A549 (cell line): ENCODE measurements at regions not wholly inside any gene's neighbourhood (a gene's known extent, or its start where the extent isn't known, plus 50 kb on each side); places are given as distances from the start of the nearest gene placed in this dataset.

Experiments used
- ATAC-seq, 2 experiments: fragments of 200-7000 bp in 1 of 2; fragments of >200 bp in 1 of 2; cut with Nextera tagmentation in 1 of 2; cut with Tn5 transposase in 1 of 2; 3 replicates each; pipeline versions ENCODE4 v1.8.0 to v1.9.1; 2018 to 2020; ENCODE audit warnings: mild to moderate bottlenecking in 1 of 2, moderate library complexity in 1 of 2
- CTCF ChIA-PET: fragments of 300-600 bp; sonication (Branson Sonifier 250); formaldehyde crosslinking; extraction: SDS; loops from one replicate; lab custom pipeline; 2021; ENCODE audit warnings: antibody characterized with exemption, inconsistent platforms; lab: Yijun Ruan, JAX
- POLR2A ChIA-PET: fragments of 350-600 bp; formaldehyde crosslinking; extraction: SDS; loops from one replicate; lab custom pipeline; 2021; ENCODE audit warnings: antibody characterized with exemption, inconsistent platforms; lab: Yijun Ruan, JAX
- DNase-seq, 2 experiments: peaks; one replicate each; pipeline versions ENCODE4 v3.0.0 to v3.0.0-alpha.2; 2011 to 2016; ENCODE audit warnings: low read depth in 1 of 2, low spot score in 1 of 2
- FAIRE-seq: peaks from 2 replicates; lab custom pipeline; 2011; peaks lifted over from hg19 to GRCh38; lab: Jason Lieb, UNC
- H3K27ac ChIP-seq, 2 experiments: fragments of >200 bp; sonication (Bioruptor Twin); formaldehyde crosslinking; 3 replicates each; pipeline ENCODE4 v1.5.1; 2016 to 2017
- H3K4me1 ChIP-seq: fragments of >200 bp; sonication (Bioruptor Twin); formaldehyde crosslinking; 3 replicates; pipeline ENCODE4 v1.6.1; 2016
- H3K4me2 ChIP-seq: fragments of >200 bp; sonication (Bioruptor Twin); formaldehyde crosslinking; 3 replicates; pipeline ENCODE4 v1.6.1; 2016
- H3K4me3 ChIP-seq: fragments of >200 bp; sonication (Bioruptor Twin); formaldehyde crosslinking; 3 replicates; pipeline ENCODE4 v1.5.1; 2016
- H3K9me3 ChIP-seq: fragments of >200 bp; sonication (Bioruptor Twin); formaldehyde crosslinking; 3 replicates; pipeline ENCODE4 v1.6.1; 2016
- BHLHE40 ChIP-seq: IDR thresholded peaks from 2 replicates; pipeline ENCODE4 v1.6.1; 2012; ENCODE audit warnings: low read depth, low read length, inconsistent platforms
- CEBPB ChIP-seq, 2 experiments: fragments of >200 bp in 1 of 2; sonication (Bioruptor Twin) in 1 of 2; formaldehyde crosslinking in 1 of 2; IDR thresholded peaks; 2 replicates each; pipeline ENCODE4 v1.6.1; 2012 to 2016
- EP300 ChIP-seq, 2 experiments: fragments of >200 bp; sonication (Bioruptor Twin); formaldehyde crosslinking; IDR thresholded peaks; 2 replicates in 1 of 2; 3 replicates in 1 of 2; pipeline ENCODE4 v1.6.1; 2016 to 2017
- FOSB ChIP-seq: fragments of 250-450 bp; sonication (Bioruptor Pico); IDR thresholded peaks from 2 replicates; pipeline ENCODE4 v1.5.0; 2020; ENCODE audit warnings: mild to moderate bottlenecking, moderate library complexity
- GATA3 ChIP-seq: IDR thresholded peaks from 2 replicates; pipeline ENCODE4 v1.6.1; 2012; ENCODE audit warnings: borderline replicate concordance
- HOXA7 ChIP-seq: fragments of 250-450 bp; sonication (Bioruptor Pico); IDR thresholded peaks from 2 replicates; pipeline ENCODE4 v1.5.0; 2020; ENCODE audit warnings: mild to moderate bottlenecking, moderate library complexity
- HOXB5 ChIP-seq: fragments of 250-450 bp; sonication (Bioruptor Pico); IDR thresholded peaks from 2 replicates; pipeline ENCODE4 v1.5.0; 2020; ENCODE audit warnings: mild to moderate bottlenecking, moderate library complexity
- JUN ChIP-seq, 2 experiments: fragments of >200 bp; sonication (Bioruptor Twin); formaldehyde crosslinking; IDR thresholded peaks; 2 replicates in 1 of 2; 3 replicates in 1 of 2; pipeline ENCODE4 v1.6.1; 2016 to 2017
- JUNB ChIP-seq: fragments of >200 bp; sonication (Bioruptor Twin); formaldehyde crosslinking; IDR thresholded peaks from 2 replicates; pipeline ENCODE4 v1.6.1; 2016
- MAFK ChIP-seq: fragments of 450-650 bp; IDR thresholded peaks from 2 replicates; pipeline ENCODE4 v1.6.1; 2014; ENCODE audit not compliant: partially characterized antibody
- MAZ ChIP-seq: fragments of 150-350 bp; IDR thresholded peaks from 2 replicates; pipeline ENCODE4 v1.6.1; 2014; ENCODE audit warnings: antibody characterized with exemption, low read depth, low read length, borderline replicate concordance
- NFE2L2 ChIP-seq: fragments of 150-350 bp; conservative IDR thresholded peaks from 2 replicates; pipeline ENCODE4 v1.6.1; 2014; ENCODE audit warnings: low read length
- NPAS2 ChIP-seq: fragments of 250-450 bp; sonication (Bioruptor Pico); IDR thresholded peaks from 2 replicates; pipeline ENCODE4 v1.8.0; 2022; ENCODE audit warnings: mild to moderate bottlenecking, moderate library complexity, borderline replicate concordance
- POLR2A ChIP-seq: IDR thresholded peaks from 2 replicates; pipeline ENCODE4 v1.6.1; 2012; ENCODE audit warnings: mild to moderate bottlenecking, low read length
- RAD21 ChIP-seq, 2 experiments: fragments of >200 bp in 1 of 2; sonication (Bioruptor Twin) in 1 of 2; formaldehyde crosslinking in 1 of 2; IDR thresholded peaks in 1 of 2; conservative IDR thresholded peaks in 1 of 2; 2 replicates in 1 of 2; 3 replicates in 1 of 2; pipeline ENCODE4 v1.6.1; 2012 to 2018; ENCODE audit warnings: inconsistent platforms in 1 of 2
- RNF2 ChIP-seq: fragments of 200-600 bp; sonication (generic); IDR thresholded peaks from 2 replicates; pipeline ENCODE4 v1.6.1; 2016; ENCODE audit warnings: low read depth, mild to moderate bottlenecking, antibody characterized with exemption, moderate library complexity, borderline replicate concordance
- SREBF2 ChIP-seq: fragments of 450-650 bp; IDR thresholded peaks from 2 replicates; pipeline ENCODE4 v1.6.1; 2014; ENCODE audit warnings: mild to moderate bottlenecking, moderate library complexity
- ZFP36 ChIP-seq: fragments of 450-650 bp; IDR thresholded peaks from 2 replicates; pipeline ENCODE4 v1.6.1; 2014; ENCODE audit warnings: borderline replicate concordance; ENCODE audit not compliant: partially characterized antibody
- ZNF302 ChIP-seq: fragments of 250-450 bp; sonication (Bioruptor Pico); IDR thresholded peaks from 2 replicates; pipeline ENCODE4 v1.9.0; 2021; ENCODE audit warnings: inconsistent platforms, mild to moderate bottlenecking, moderate library complexity
- WGBS: methylation state at CpG from one replicate; pipeline ENCODE4 v1.1.6; 2017; ENCODE audit errors: missing lambda C conversion rate; 5-methylcytosine and 5-hydroxymethylcytosine counted together
- TF ChIP-seq, protein P1 (sequence below): fragments of >200 bp; sonication (Bioruptor Twin); formaldehyde crosslinking; IDR thresholded peaks from 3 replicates; pipeline ENCODE4 v1.5.1; 2016
- TF ChIP-seq, protein P2 (sequence below): fragments of >200 bp; sonication (Bioruptor Twin); formaldehyde crosslinking; IDR thresholded peaks from 3 replicates; pipeline ENCODE4 v1.6.1; 2016
- TF ChIP-seq, protein P3 (sequence below): fragments of 250-450 bp; sonication (Bioruptor Pico); IDR thresholded peaks from 2 replicates; pipeline ENCODE4 v1.5.0; 2020; ENCODE audit warnings: low read depth, mild to moderate bottlenecking, moderate library complexity

DNA sequence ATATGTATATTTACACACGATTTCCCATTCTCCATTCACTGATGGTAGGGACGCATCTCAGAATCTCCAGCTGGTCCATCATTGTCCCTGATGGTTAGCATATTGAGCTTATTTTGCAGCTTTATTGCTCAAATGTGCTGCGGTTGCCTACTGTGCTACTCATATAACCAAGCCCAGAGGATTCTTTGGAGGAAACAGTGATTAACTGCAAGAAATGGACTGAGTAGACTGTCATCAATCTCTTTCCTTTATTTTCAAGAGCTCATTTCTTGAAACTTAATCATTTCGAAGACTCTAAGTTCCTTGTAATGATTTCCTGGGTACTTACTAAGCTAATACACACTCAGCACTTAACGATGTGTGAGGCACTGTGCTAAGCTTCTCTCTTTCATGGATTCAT is 119.0 kb downstream of the MAT2B start:
- no peak overlapping the region for H3K27ac ChIP-seq
- TF ChIP-seq JUN (IDR thresholded peaks at IDR 0.05) (no peak), POLR2A (no peak), RNF2 (no peak), JUNB (no peak), FOSB (CRISPR knock-in tag) (no peak), NFE2L2 (no peak), ZNF302 (CRISPR knock-in tag) (no peak)
- no peak for ATAC-seq
- H3K9me3 ChIP-seq: no peaks in the 10 kb centered on the region
- H3K4me1 ChIP-seq: no peaks in the 10 kb centered on the region
- WGBS: 13% methylated on average over 5 of the region's 5 CpGs
- DNase-seq: no peak
- ChIA-PET CTCF (no interaction called here), POLR2A (no interaction called here)
- no peak overlapping the region for H3K4me2 ChIP-seq
- no peak for FAIRE-seq
- no peak overlapping the region for H3K4me3 ChIP-seq

DNA sequence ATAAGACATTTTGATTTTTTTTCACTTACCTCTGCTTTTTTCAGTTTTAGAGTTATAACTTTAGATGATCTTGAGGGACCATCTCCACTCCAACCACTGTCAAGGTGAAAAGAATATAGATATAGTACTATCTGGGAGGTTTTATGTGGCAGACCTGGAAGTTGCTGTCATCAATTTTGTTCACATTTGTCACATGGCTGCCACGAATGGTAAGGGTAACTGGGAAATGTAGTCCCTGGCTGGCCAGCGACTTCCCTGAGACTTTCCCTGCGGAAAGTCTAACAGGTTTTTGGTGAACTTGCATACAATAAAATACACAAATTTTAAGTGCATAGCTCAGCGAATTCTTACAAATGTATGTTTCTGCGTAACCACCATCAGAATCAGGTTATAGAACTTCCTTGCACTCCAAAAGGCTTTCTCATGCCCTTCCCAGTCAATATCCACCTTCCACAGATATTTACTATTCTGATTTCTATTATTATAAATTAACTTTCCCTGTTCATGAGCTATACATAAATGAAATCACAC is 121.5 kb downstream of the MAT2B start:
- no peak for FAIRE-seq
- no peak for DNase-seq
- no peaks in the 10 kb centered on the region for H3K9me3 ChIP-seq
- no peak overlapping the region for H3K4me2 ChIP-seq
- POLR2A ChIA-PET: no interaction called here
- TF ChIP-seq RNF2: no peak
- no peak for TF ChIP-seq HOXB5 (CRISPR knock-in tag)
- TF ChIP-seq MAFK: peak; percentile 56
- H3K4me3 ChIP-seq: no peak overlapping the region
- H3K4me1 ChIP-seq: no peaks in the 10 kb centered on the region
- H3K27ac ChIP-seq: no peak overlapping the region
- ATAC-seq: no peak
- CTCF ChIA-PET: no interaction called here
- WGBS: 20% methylated on average over 5 of the region's 5 CpGs

DNA sequence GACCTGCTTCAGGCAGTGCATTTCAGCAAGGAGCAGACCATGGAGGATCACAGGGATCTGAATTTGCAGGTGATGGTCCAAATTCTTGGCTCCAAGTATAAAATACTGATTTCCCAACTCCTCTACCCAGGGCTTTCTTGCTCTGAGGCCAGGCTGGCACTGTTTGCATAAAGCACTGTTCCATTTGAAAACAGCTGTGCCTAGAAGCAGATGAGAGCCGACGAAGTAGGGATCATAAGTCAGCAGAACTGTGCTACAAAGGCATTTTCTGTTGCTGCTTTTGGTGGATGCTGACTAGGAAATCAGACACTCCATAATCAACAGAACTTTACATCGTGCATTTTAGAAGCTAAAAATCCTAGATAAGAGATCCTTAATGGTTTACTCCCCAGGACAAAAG is 126.4 kb downstream of the MAT2B start:
- FAIRE-seq: no peak

DNA sequence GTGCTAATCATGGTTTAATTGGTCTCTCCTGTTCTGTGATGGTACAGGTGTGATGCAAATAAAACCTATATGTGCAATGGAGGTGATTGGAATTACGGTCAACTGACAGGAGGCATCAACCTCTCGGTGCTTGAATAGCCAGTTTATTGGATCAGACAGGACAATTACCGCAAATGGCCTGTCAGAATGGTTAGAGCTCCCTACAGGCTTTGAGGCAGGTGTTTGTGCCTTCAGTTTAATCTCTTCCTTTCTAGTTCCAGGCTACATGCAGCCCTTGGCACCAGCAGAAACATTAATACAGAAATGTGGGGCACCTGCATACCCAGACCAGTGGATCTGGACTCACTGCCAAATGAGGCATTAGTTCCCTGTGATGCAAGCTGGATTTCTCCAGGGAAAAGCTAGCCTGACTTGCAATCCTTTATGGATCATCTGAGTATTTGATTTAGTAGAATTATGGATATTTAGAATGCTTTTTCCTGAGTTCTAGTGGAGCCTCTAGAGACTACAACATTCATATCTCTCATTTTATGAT is 128.6 kb downstream of the MAT2B start:
- DNase-seq: no peak
- POLR2A ChIA-PET: no interaction called here

More for the DNA sequence above, 126.4 kb downstream of the MAT2B start:
- Histone ChIP-seq H3K27ac (no peak overlapping the region), H3K9me3 (no peaks in the 10 kb centered on the region), H3K4me2 (no peak overlapping the region), H3K4me3 (no peak overlapping the region), H3K4me1 (no peaks in the 10 kb centered on the region)
- POLR2A ChIA-PET: no interaction called here
- TF ChIP-seq BHLHE40 (no peak), FOSB (CRISPR knock-in tag) (no peak), EP300 (IDR thresholded peaks at IDR 0.05) (no peak)
- WGBS: 2% methylated on average over 3 of the region's 3 CpGs
- no peak for DNase-seq
- CTCF ChIA-PET: no interaction called here
- ATAC-seq: no peak

More for the DNA sequence above, 128.6 kb downstream of the MAT2B start:
- Histone ChIP-seq H3K4me3 (no peak overlapping the region), H3K9me3 (no peaks in the 10 kb centered on the region), H3K4me2 (no peak overlapping the region), H3K4me1 (no peaks in the 10 kb centered on the region), H3K27ac (no peak overlapping the region)
- no peak for ATAC-seq
- CTCF ChIA-PET: no interaction called here
- TF ChIP-seq GATA3 (no peak), MAZ (no peak), ZFP36 (no peak), SREBF2 (no peak), HOXA7 (CRISPR knock-in tag) (no peak), NPAS2 (CRISPR knock-in tag) (no peak), RAD21 (conservative IDR thresholded peaks at IDR 0.05 in 1 of 2, IDR thresholded peaks at IDR 0.05 in 1 of 2) (no peak), JUNB (no peak), EP300 (IDR thresholded peaks at IDR 0.05) (no peak), RNF2 (no peak), JUN (IDR thresholded peaks at IDR 0.05) (no peak), CEBPB (IDR thresholded peaks at IDR 0.05) (no peak), BHLHE40 (no peak)
- TF ChIP-seq, protein P1, sequence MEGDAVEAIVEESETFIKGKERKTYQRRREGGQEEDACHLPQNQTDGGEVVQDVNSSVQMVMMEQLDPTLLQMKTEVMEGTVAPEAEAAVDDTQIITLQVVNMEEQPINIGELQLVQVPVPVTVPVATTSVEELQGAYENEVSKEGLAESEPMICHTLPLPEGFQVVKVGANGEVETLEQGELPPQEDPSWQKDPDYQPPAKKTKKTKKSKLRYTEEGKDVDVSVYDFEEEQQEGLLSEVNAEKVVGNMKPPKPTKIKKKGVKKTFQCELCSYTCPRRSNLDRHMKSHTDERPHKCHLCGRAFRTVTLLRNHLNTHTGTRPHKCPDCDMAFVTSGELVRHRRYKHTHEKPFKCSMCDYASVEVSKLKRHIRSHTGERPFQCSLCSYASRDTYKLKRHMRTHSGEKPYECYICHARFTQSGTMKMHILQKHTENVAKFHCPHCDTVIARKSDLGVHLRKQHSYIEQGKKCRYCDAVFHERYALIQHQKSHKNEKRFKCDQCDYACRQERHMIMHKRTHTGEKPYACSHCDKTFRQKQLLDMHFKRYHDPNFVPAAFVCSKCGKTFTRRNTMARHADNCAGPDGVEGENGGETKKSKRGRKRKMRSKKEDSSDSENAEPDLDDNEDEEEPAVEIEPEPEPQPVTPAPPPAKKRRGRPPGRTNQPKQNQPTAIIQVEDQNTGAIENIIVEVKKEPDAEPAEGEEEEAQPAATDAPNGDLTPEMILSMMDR: no peak
- TF ChIP-seq, protein P2, sequence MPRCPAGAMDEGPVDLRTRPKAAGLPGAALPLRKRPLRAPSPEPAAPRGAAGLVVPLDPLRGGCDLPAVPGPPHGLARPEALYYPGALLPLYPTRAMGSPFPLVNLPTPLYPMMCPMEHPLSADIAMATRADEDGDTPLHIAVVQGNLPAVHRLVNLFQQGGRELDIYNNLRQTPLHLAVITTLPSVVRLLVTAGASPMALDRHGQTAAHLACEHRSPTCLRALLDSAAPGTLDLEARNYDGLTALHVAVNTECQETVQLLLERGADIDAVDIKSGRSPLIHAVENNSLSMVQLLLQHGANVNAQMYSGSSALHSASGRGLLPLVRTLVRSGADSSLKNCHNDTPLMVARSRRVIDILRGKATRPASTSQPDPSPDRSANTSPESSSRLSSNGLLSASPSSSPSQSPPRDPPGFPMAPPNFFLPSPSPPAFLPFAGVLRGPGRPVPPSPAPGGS: no peak
- TF ChIP-seq, protein P3, sequence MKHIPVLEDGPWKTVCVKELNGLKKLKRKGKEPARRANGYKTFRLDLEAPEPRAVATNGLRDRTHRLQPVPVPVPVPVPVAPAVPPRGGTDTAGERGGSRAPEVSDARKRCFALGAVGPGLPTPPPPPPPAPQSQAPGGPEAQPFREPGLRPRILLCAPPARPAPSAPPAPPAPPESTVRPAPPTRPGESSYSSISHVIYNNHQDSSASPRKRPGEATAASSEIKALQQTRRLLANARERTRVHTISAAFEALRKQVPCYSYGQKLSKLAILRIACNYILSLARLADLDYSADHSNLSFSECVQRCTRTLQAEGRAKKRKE (CRISPR knock-in tag): no peak
- WGBS: 2% methylated on average over 3 of the region's 3 CpGs
- no peak for FAIRE-seq
